MCF 10A (cell line): ENCODE measurements at regions not wholly inside any gene's neighbourhood (a gene's known extent, or its start where the extent isn't known, plus 50 kb on each side); places are given as distances from the start of the nearest gene placed in this dataset.

Experiments
- BruUV-seq: library from RNA; stranded (reverse); fragments of 400-500 nt; replicated peaks from 2 replicates; lab custom pipeline; 2021; lab: Mats Ljungman, UMichigan
- CTCF ChIA-PET: fragments of 300-600 bp; sonication (Branson Sonifier 250); formaldehyde crosslinking; extraction: SDS; loops from one replicate; lab custom pipeline; 2021; ENCODE audit warnings: antibody characterized with exemption, inconsistent platforms; lab: Yijun Ruan, JAX
- POLR2A ChIA-PET: fragments of 300-600, 350-650 bp; sonication (Branson Sonifier 250); formaldehyde crosslinking; extraction: SDS; loops from one replicate; lab custom pipeline; 2020; ENCODE audit warnings: antibody characterized with exemption, inconsistent platforms; lab: Yijun Ruan, JAX
- DNase-seq: peaks from one replicate; pipeline ENCODE4 v3.0.0-alpha.2; 2018; ENCODE audit not compliant: unreplicated experiment
- H3K27ac Mint-ChIP-seq: one replicate; pipeline ENCODE4 v1.8.0; 2022; ENCODE audit warnings: mild to moderate bottlenecking, low read depth, mixed read lengths; ENCODE audit not compliant: unreplicated experiment
- H3K27me3 Mint-ChIP-seq: one replicate; pipeline ENCODE4 v1.8.0; 2022; ENCODE audit warnings: mixed read lengths; ENCODE audit not compliant: insufficient read depth, unreplicated experiment
- H3K36me3 Mint-ChIP-seq: one replicate; pipeline ENCODE4 v1.8.0; 2022; ENCODE audit warnings: mild to moderate bottlenecking, moderate library complexity, mixed read lengths; ENCODE audit not compliant: insufficient read depth, unreplicated experiment
- H3K4me1 Mint-ChIP-seq: one replicate; pipeline ENCODE4 v1.8.0; 2022; ENCODE audit warnings: mixed read lengths; ENCODE audit not compliant: insufficient read depth, unreplicated experiment
- H3K4me3 Mint-ChIP-seq: one replicate; pipeline ENCODE4 v1.8.0; 2022; ENCODE audit warnings: mild to moderate bottlenecking, moderate library complexity, mixed read lengths; ENCODE audit not compliant: unreplicated experiment
- H3K9me3 Mint-ChIP-seq: one replicate; pipeline ENCODE4 v1.8.0; 2022; ENCODE audit warnings: mixed read lengths; ENCODE audit not compliant: unreplicated experiment
- intact Hi-C: fragments of 100-400 bp; cut with micrococcal nuclease; formaldehyde crosslinking; loops from 2 replicates; pipeline ENCODE4 v1.14.1; 2022
- TF ChIP-seq, protein P1 (sequence below): fragments of 200-600 bp; IDR thresholded peaks from one replicate; pipeline ENCODE4 v1.8.0; 2022; ENCODE audit warnings: antibody characterized with exemption, mild to moderate bottlenecking; ENCODE audit not compliant: unreplicated experiment

DNA sequence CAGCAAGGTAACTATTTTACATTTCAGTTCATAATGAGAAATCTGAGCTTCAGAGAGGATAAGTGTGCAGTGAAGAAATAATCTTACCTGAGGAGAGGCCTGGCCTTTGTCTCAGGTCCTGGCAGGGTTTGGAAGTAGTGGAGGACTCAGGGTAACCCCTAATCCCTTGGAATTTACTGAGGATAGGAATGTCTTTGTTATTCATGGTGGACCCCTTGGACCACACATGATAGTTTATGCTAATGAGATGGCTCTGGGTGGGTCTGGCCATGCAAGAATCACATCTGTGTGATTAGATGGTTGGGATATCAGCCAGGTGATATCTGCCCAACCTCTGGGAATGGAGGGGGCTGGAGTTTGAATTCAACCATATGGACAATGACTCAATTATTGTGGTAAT lies 65.0 kb upstream of the DAZL start:
- Mint-ChIP-seq H3K27ac (no peak overlapping the region), H3K36me3 (peaks cover 5% of the 10 kb centered on the region), H3K9me3 (no peaks in the 10 kb centered on the region), H3K27me3 (no peaks in the 10 kb centered on the region), H3K4me1 (no peaks in the 10 kb centered on the region), H3K4me3 (no peak overlapping the region)
- CTCF ChIA-PET, result no interaction called here
- DNase-seq, result no peak
- TF ChIP-seq, protein P1, sequence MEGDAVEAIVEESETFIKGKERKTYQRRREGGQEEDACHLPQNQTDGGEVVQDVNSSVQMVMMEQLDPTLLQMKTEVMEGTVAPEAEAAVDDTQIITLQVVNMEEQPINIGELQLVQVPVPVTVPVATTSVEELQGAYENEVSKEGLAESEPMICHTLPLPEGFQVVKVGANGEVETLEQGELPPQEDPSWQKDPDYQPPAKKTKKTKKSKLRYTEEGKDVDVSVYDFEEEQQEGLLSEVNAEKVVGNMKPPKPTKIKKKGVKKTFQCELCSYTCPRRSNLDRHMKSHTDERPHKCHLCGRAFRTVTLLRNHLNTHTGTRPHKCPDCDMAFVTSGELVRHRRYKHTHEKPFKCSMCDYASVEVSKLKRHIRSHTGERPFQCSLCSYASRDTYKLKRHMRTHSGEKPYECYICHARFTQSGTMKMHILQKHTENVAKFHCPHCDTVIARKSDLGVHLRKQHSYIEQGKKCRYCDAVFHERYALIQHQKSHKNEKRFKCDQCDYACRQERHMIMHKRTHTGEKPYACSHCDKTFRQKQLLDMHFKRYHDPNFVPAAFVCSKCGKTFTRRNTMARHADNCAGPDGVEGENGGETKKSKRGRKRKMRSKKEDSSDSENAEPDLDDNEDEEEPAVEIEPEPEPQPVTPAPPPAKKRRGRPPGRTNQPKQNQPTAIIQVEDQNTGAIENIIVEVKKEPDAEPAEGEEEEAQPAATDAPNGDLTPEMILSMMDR, result no peak
- no TSS peak for BruUV-seq
- intact Hi-C loops, result no loop called here
- POLR2A ChIA-PET, result no interaction called here

DNA sequence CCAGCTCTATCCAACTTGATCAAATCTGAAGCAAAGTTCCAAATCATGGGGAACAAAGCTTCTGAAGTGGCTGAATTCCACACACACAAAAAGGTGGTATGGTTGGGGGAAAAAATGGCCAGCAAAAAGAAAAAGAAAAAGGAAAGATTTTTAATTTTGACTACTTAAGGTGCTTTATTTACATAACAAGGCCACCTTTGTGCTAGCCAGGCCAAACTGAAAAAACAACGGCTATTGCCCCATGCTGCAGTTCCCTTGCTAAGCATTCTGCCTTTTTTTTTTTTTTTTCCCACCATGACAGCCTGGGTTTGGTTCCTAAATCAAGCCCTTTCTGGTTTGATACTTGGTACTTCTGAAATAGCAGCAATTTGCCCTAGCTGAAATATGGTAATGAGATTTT lies 66.5 kb upstream of the DAZL start:
- no TSS peak for BruUV-seq
- Mint-ChIP-seq H3K36me3 (peaks cover 5% of the 10 kb centered on the region), H3K27me3 (no peaks in the 10 kb centered on the region), H3K4me1 (no peaks in the 10 kb centered on the region), H3K4me3 (no peak overlapping the region), H3K9me3 (no peaks in the 10 kb centered on the region), H3K27ac (no peak overlapping the region)
- intact Hi-C loops, result no loop called here
- ChIA-PET POLR2A (no interaction called here), CTCF (interaction anchor here (1.0 kb wide), 1 partner anchor 22 kb away, joined by 3 read pairs; no protein-coding TSS in a partner anchor)
- TF ChIP-seq, protein P1, result no peak
- DNase-seq, result no peak

DNA sequence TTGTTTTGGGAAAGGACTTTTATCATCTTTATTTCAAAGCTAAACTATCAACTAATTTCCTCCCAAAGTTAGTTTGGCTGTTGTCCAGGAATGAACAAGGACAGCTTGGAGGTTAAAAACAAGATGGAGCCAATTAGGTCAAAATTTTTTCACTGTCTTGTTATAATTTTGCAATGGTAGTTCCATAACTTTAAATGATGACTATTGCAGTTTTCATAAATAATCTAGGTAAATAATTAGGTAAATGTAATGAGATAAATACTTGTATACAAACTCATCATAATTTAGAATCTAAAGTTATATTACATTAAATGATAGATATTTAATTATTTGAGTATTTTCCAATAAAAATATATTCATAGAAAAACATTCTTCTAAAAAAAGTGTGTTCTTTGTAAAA lies 68.3 kb upstream of the DAZL start:
- no peak for DNase-seq
- Mint-ChIP-seq H3K4me3 (no peak overlapping the region), H3K4me1 (no peaks in the 10 kb centered on the region), H3K27ac (no peak overlapping the region), H3K36me3 (peaks cover 5% of the 10 kb centered on the region), H3K27me3 (no peaks in the 10 kb centered on the region), H3K9me3 (no peaks in the 10 kb centered on the region)
- POLR2A ChIA-PET, result no interaction called here
- no TSS peak for BruUV-seq
- TF ChIP-seq, protein P1, result no peak
- CTCF ChIA-PET, result interaction anchor here (0.7 to 1.3 kb wide), 2 partner anchors 9 to 12 kb away, joined by 3 to 4 read pairs; no protein-coding TSS in a partner anchor
- intact Hi-C loops, result no loop called here

DNA sequence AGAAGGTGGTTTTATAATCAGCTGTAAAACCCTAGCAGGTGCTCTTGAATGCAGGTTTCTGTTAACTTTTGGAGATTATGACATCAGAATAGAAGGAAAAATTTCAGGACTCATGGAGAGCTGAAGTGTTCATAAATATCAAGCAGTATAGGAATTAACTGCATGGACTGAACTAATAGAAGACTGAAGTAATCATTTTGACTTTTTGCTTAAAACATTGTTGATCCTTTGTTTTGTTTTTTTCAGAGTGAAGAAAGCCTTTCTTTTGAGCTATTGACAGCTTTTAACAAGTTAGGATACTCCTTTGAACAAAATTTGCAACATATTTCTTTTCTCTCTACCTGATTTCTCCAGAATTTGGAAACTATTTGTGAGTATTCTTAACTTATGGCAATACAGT lies 70.6 kb upstream of the DAZL start:
- Mint-ChIP-seq H3K4me3 (no peak overlapping the region), H3K9me3 (no peaks in the 10 kb centered on the region), H3K27me3 (no peaks in the 10 kb centered on the region), H3K27ac (no peak overlapping the region), H3K4me1 (no peaks in the 10 kb centered on the region), H3K36me3 (peaks cover 5% of the 10 kb centered on the region)
- DNase-seq, result no peak
- CTCF ChIA-PET, result interaction anchor here (0.6 kb wide), 1 partner anchor 132 kb away, joined by 4 read pairs; no protein-coding TSS in a partner anchor
- intact Hi-C loops, result no loop called here
- no TSS peak for BruUV-seq
- POLR2A ChIA-PET, result no interaction called here
- TF ChIP-seq, protein P1, result no peak
